ENCODE measurements at regions not wholly inside any gene's neighbourhood (a gene's known extent, or its start where the extent isn't known, plus 50 kb on each side); places are given as distances from the start of the nearest gene placed in this dataset.

DNA sequence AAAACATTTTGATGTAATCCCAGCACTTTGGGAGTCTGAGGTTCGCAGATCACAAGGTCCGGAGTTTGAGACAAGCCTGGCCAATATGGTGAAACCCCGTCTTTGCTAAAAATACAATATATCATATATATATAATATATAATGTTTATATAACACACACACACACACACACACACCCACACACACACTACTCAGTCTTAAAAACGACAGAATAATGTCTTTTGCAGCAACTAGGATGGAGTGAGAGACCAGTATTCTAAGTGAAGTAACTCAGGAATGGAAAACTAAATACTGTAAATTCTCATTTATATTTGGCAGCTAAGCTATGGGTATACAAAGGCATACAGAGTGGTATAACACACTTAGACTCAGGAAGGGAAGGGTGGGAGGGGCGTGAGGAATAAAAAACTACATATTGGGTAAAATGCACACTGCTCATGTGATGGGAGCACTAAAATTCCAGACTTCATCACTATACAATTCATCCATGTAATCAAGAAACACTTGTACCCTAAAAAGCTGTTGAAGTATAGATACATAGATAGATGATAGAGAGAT, 231.2 kb upstream of the SEMA3A start:
- intact Hi-C loops (cut with DNase I), result no loop called here
- H3K36me3 ChIP-seq (replicated peaks in 1 of 2), result no peaks in the 10 kb centered on the region
- no peaks in the 10 kb centered on the region for H3K4me1 ChIP-seq (replicated peaks in 1 of 2)
- no peak overlapping the region for H3K4me3 ChIP-seq
- H3K27ac ChIP-seq, result no peak overlapping the region
- no peak for DNase-seq
- TF ChIP-seq POLR2A (IDR thresholded peaks at IDR 0.05), result no peak
- TF ChIP-seq CTCF (IDR thresholded peaks at IDR 0.05), result no peak
- 71 to 75% (median 72%) methylated on average over 5 of the region's 5 CpGs for WGBS, 4 donors
- no peaks in the 10 kb centered on the region for H3K27me3 ChIP-seq
- H3K9me3 ChIP-seq (replicated peaks in 1 of 3), result no peaks in the 10 kb centered on the region

- no peaks in the 10 kb centered on the region for H3K36me3 ChIP-seq (replicated peaks in 1 of 2)
- TF ChIP-seq POLR2A (IDR thresholded peaks at IDR 0.05) (no peak), CTCF (IDR thresholded peaks at IDR 0.05) (no peak)
- peaks cover 0 to 3% (median 0%) of the 10 kb centered on the region in 3 donors for H3K9me3 ChIP-seq (replicated peaks in 1 of 3)
- intact Hi-C loops (cut with DNase I), result no loop called here
- DNase-seq, result no peak
- H3K4me3 ChIP-seq, result no peak overlapping the region
- no peaks in the 10 kb centered on the region for H3K4me1 ChIP-seq (replicated peaks in 1 of 2)
- H3K27me3 ChIP-seq, result no peaks in the 10 kb centered on the region
- no peak overlapping the region for H3K27ac ChIP-seq
These were observed 228.2 kb upstream of the SEMA3A start for GRCh38 chr7:84422790-84423189.

- Histone ChIP-seq H3K4me1 (replicated peaks in 1 of 2) (no peaks in the 10 kb centered on the region), H3K27ac (no peak overlapping the region), H3K36me3 (replicated peaks in 1 of 2) (no peaks in the 10 kb centered on the region), H3K9me3 (replicated peaks in 1 of 3) (no peaks in the 10 kb centered on the region), H3K4me3 (no peak overlapping the region), H3K27me3 (no peaks in the 10 kb centered on the region)
- intact Hi-C loops (cut with DNase I), result no loop called here
- WGBS, 4 donors, result 69 to 81% (median 71%) methylated on average over 2 of the region's 2 CpGs
- TF ChIP-seq CTCF (IDR thresholded peaks at IDR 0.05) (no peak), POLR2A (IDR thresholded peaks at IDR 0.05) (no peak)
- DNase-seq, result no peak
These were observed 217.8 kb upstream of the SEMA3A start for GRCh38 chr7:84412161-84412969.

DNA sequence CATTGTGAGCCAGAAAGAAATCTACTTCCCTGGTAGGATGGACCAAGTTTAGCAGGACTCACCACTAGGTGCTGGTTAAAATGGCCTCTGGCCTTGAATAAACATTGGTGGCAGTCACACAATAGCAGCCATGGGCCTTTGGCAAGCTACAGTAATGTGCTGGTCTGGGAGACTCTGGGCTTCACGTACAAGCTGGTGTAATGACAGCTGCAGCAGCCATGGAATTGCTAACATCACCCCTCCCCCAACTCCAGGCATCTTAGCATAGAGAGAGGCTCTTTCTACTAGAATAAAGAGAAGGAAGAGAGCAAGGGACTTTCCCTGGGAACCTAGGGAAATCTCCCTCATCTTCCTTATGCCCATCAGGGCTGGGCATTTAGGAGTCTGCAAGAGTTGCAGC, 205.1 kb upstream of the SEMA3A start:
- intact Hi-C loops (cut with DNase I), result no loop called here
- no peaks in the 10 kb centered on the region for H3K36me3 ChIP-seq (replicated peaks in 1 of 2)
- H3K4me3 ChIP-seq, result no peak overlapping the region
- 64 to 75% (median 68%) methylated on average over 1 of the region's 1 CpG; no CpG with 5 or more reads in 1 of the 4 donors for WGBS, 4 donors
- H3K27me3 ChIP-seq, result no peaks in the 10 kb centered on the region
- no peaks in the 10 kb centered on the region for H3K4me1 ChIP-seq (replicated peaks in 1 of 2)
- TF ChIP-seq CTCF (IDR thresholded peaks at IDR 0.05) (no peak), POLR2A (IDR thresholded peaks at IDR 0.05) (no peak)
- no peak overlapping the region for H3K27ac ChIP-seq
- DNase-seq, result no peak
- H3K9me3 ChIP-seq (replicated peaks in 1 of 3), result no peaks in the 10 kb centered on the region
